CD4-positive, CD25-positive, alpha-beta regulatory T cell (primary cell): ENCODE measurements at regions not wholly inside any gene's neighbourhood (a gene's known extent, or its start where the extent isn't known, plus 50 kb on each side); places are given as distances from the start of the nearest gene placed in this dataset.

Experiments
- ATAC-seq, 2 donors: fragments of 150-1000 bp; cut with Tn5 transposase; one replicate each; pipeline ENCODE4 v1.10.0; 2021; ENCODE audit warnings: low read depth in 2 of 2, moderate number of reproducible peaks in 2 of 2, moderate library complexity in 1 of 2
- DNase-seq, 3 donors: peaks; one replicate each; pipeline versions ENCODE4 v3.0.0 to v3.0.0-alpha.2; 2012 to 2022; ENCODE audit warnings: mixed read lengths in 1 of 3
- H3K27ac ChIP-seq: one replicate; pipeline ENCODE4 v1.7.0; 2013; ENCODE audit warnings: mild to moderate bottlenecking, low read length; ENCODE audit not compliant: insufficient read depth, poor library complexity, severe bottlenecking
- H3K27me3 ChIP-seq: one replicate; pipeline ENCODE4 v1.7.0; 2013; ENCODE audit warnings: low read length; ENCODE audit not compliant: control insufficient read depth, insufficient read depth
- H3K36me3 ChIP-seq: one replicate; pipeline ENCODE4 v1.7.0; 2013; ENCODE audit warnings: mild to moderate bottlenecking, low read length, moderate library complexity; ENCODE audit not compliant: control insufficient read depth, insufficient read depth
- H3K4me1 ChIP-seq: 2 replicates; pipeline ENCODE4 v1.7.0; 2013; ENCODE audit warnings: mild to moderate bottlenecking, low read length; ENCODE audit not compliant: insufficient read depth, control insufficient read depth, poor library complexity, severe bottlenecking
- H3K4me3 ChIP-seq: one replicate; pipeline ENCODE4 v1.7.0; 2013; ENCODE audit warnings: low read depth, mild to moderate bottlenecking, low read length, moderate library complexity
- H3K9me3 ChIP-seq, 2 experiments: 1 replicate in 1 of 2; 2 replicates in 1 of 2; pipeline ENCODE4 v1.7.0; 2013; ENCODE audit warnings: low read length in 2 of 2, mild to moderate bottlenecking in 1 of 2, moderate library complexity in 1 of 2; ENCODE audit not compliant: control insufficient read depth in 2 of 2
- H3K27ac Mint-ChIP-seq, 3 donors: one replicate each; pipeline ENCODE4 v1.8.0; 2020 to 2022; ENCODE audit warnings: mild to moderate bottlenecking in 3 of 3, mixed read lengths in 3 of 3, moderate library complexity in 2 of 3
- H3K27me3 Mint-ChIP-seq: one replicate; pipeline ENCODE4 v1.8.0; 2022; ENCODE audit warnings: mild to moderate bottlenecking, mixed read lengths
- H3K36me3 Mint-ChIP-seq: one replicate; pipeline ENCODE4 v1.8.0; 2020; ENCODE audit warnings: mixed read lengths
- H3K4me1 Mint-ChIP-seq, 4 donors: one replicate each; pipeline ENCODE4 v1.8.0; 2020 to 2022; ENCODE audit warnings: mixed read lengths in 4 of 4, mild to moderate bottlenecking in 1 of 4
- H3K4me3 Mint-ChIP-seq, 4 donors: one replicate each; pipeline ENCODE4 v1.8.0; 2020 to 2022; ENCODE audit warnings: mild to moderate bottlenecking in 4 of 4, mixed read lengths in 4 of 4, moderate library complexity in 3 of 4
- H3K9me3 Mint-ChIP-seq, 7 donors: one replicate each; pipeline ENCODE4 v1.8.0; 2020 to 2022; ENCODE audit warnings: mixed read lengths in 7 of 7, mild to moderate bottlenecking in 3 of 7, moderate library complexity in 2 of 7

- peaks cover 0 to 4% (median 0%) of the 10 kb centered on the region in 7 donors for H3K9me3 Mint-ChIP-seq
- no peaks in the 10 kb centered on the region for H3K9me3 ChIP-seq
- no peak overlapping the region for H3K27ac ChIP-seq
- no peaks in the 10 kb centered on the region for H3K27me3 ChIP-seq
- H3K27me3 Mint-ChIP-seq, result peaks cover 19% of the 10 kb centered on the region
- H3K36me3 Mint-ChIP-seq, result no peaks in the 10 kb centered on the region
- DNase-seq (no peak), ATAC-seq (no peak)
- no peaks in the 10 kb centered on the region for H3K4me1 ChIP-seq
- no peak overlapping the region for H3K27ac Mint-ChIP-seq
- no peaks in the 10 kb centered on the region for H3K36me3 ChIP-seq
- H3K4me3 Mint-ChIP-seq, result no peak overlapping the region
- no peak overlapping the region for H3K4me3 ChIP-seq
- H3K4me1 Mint-ChIP-seq, result no peaks in the 10 kb centered on the region
Observed at GRCh38 chr10:117900280-117900679, 146.5 kb downstream of the RAB11FIP2 start.

- Mint-ChIP-seq H3K27me3 (peaks cover 29% of the 10 kb centered on the region), H3K9me3 (peaks cover 0 to 4% (median 0%) of the 10 kb centered on the region in 7 donors), H3K36me3 (no peaks in the 10 kb centered on the region), H3K27ac (no peak overlapping the region), H3K4me3 (no peak overlapping the region), H3K4me1 (no peaks in the 10 kb centered on the region)
- no peaks in the 10 kb centered on the region for H3K4me1 ChIP-seq
- DNase-seq, result no peak
- no peaks in the 10 kb centered on the region for H3K9me3 ChIP-seq
- no peak overlapping the region for H3K4me3 ChIP-seq
- no peak for ATAC-seq
- H3K27me3 ChIP-seq, result no peaks in the 10 kb centered on the region
- H3K36me3 ChIP-seq, result no peaks in the 10 kb centered on the region
- no peak overlapping the region for H3K27ac ChIP-seq
Observed at GRCh38 chr10:117903854-117904253, 142.9 kb downstream of the RAB11FIP2 start.

GRCh38 chr10:117905404-117905803 is 141.3 kb downstream of the RAB11FIP2 start:
- H3K9me3 ChIP-seq, result no peaks in the 10 kb centered on the region
- DNase-seq, result no peak
- no peaks in the 10 kb centered on the region for H3K36me3 Mint-ChIP-seq
- no peak overlapping the region for H3K27ac ChIP-seq
- H3K36me3 ChIP-seq, result no peaks in the 10 kb centered on the region
- no peak overlapping the region for H3K4me3 ChIP-seq
- H3K27me3 ChIP-seq, result no peaks in the 10 kb centered on the region
- H3K4me3 Mint-ChIP-seq, result no peak overlapping the region
- ATAC-seq, result no peak
- peaks cover 0 to 4% (median 0%) of the 10 kb centered on the region in 7 donors for H3K9me3 Mint-ChIP-seq
- H3K4me1 ChIP-seq, result no peaks in the 10 kb centered on the region
- peaks cover 38% of the 10 kb centered on the region for H3K27me3 Mint-ChIP-seq
- H3K27ac Mint-ChIP-seq, result no peak overlapping the region
- H3K4me1 Mint-ChIP-seq, result no peaks in the 10 kb centered on the region

DNA sequence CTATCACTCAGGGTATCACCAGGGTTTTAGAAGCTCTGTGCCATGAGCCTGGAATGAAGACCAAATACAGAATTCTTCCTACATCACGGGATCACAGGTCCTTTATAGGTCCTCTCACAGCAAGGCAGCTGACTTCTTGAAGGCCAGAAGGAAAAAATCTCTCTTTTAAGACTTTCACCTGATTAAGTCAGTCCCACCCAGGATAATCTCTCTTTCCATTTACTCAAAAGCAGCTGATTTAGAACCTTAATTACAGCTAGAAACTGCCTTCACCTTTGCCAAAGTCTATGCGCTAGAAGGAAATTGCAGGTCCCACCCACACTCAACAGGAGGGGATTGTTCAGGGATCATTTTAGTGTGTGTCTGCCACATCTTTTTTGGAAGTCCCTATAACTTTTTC is 135.1 kb downstream of the RAB11FIP2 start:
- peaks cover 32% of the 10 kb centered on the region for H3K27me3 Mint-ChIP-seq
- H3K27ac ChIP-seq, result no peak overlapping the region
- H3K4me3 Mint-ChIP-seq, result no peak overlapping the region
- H3K36me3 Mint-ChIP-seq, result no peaks in the 10 kb centered on the region
- peaks cover 0 to 2% (median 0%) of the 10 kb centered on the region in 7 donors for H3K9me3 Mint-ChIP-seq
- H3K27ac Mint-ChIP-seq, result no peak overlapping the region
- ATAC-seq, result no peak
- no peak for DNase-seq
- H3K4me3 ChIP-seq, result no peak overlapping the region
- H3K4me1 Mint-ChIP-seq, result no peaks in the 10 kb centered on the region
- no peaks in the 10 kb centered on the region for H3K36me3 ChIP-seq
- H3K9me3 ChIP-seq, result no peaks in the 10 kb centered on the region
- H3K27me3 ChIP-seq, result peaks cover 2% of the 10 kb centered on the region
- H3K4me1 ChIP-seq, result no peaks in the 10 kb centered on the region

- no peak for DNase-seq
- ATAC-seq, result no peak
- peaks cover 27% of the 10 kb centered on the region for H3K27me3 Mint-ChIP-seq
- peaks cover 0 to 2% (median 0%) of the 10 kb centered on the region in 7 donors for H3K9me3 Mint-ChIP-seq
- H3K4me1 ChIP-seq, result no peaks in the 10 kb centered on the region
- no peak overlapping the region for H3K27ac Mint-ChIP-seq
- H3K4me1 Mint-ChIP-seq, result no peaks in the 10 kb centered on the region
- H3K36me3 Mint-ChIP-seq, result no peaks in the 10 kb centered on the region
- no peak overlapping the region for H3K4me3 ChIP-seq
- peaks cover 2% of the 10 kb centered on the region for H3K27me3 ChIP-seq
- no peaks in the 10 kb centered on the region for H3K36me3 ChIP-seq
- no peaks in the 10 kb centered on the region for H3K9me3 ChIP-seq
- no peak overlapping the region for H3K4me3 Mint-ChIP-seq
- no peak overlapping the region for H3K27ac ChIP-seq
Observed at GRCh38 chr10:117914334-117914733, 132.4 kb downstream of the RAB11FIP2 start.

DNA sequence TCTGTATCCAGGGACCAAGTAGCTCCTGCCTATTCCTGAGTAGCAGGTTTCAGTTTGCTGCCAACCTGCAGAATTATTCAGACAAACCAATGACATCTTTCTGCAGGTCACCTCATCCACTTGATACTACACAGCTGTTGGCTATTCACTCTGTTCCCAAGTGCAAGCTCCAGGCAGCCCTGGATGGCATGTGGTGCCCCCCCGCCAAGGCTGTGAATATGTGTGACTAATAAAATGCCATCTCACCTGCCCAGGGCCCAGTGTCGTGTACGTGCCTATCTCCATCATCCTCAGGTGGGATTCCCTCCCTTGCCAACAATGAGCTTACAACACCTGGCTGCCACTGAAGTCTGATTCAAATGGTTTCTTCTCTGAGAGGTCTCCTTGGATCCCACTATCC is 125.8 kb downstream of the RAB11FIP2 start:
- Mint-ChIP-seq H3K36me3 (no peaks in the 10 kb centered on the region), H3K4me3 (no peak overlapping the region), H3K27ac (no peak overlapping the region), H3K27me3 (peaks cover 3% of the 10 kb centered on the region), H3K9me3 (no peaks in the 10 kb centered on the region), H3K4me1 (no peaks in the 10 kb centered on the region)
- H3K27me3 ChIP-seq, result no peaks in the 10 kb centered on the region
- no peak for DNase-seq
- H3K36me3 ChIP-seq, result no peaks in the 10 kb centered on the region
- ATAC-seq, result no peak
- H3K9me3 ChIP-seq, result no peaks in the 10 kb centered on the region
- no peak overlapping the region for H3K4me3 ChIP-seq
- no peak overlapping the region for H3K27ac ChIP-seq
- no peaks in the 10 kb centered on the region for H3K4me1 ChIP-seq

GRCh38 chr10:117921421-117921820 is 125.3 kb downstream of the RAB11FIP2 start:
- no peak overlapping the region for H3K4me3 ChIP-seq
- no peaks in the 10 kb centered on the region for H3K9me3 ChIP-seq
- no peaks in the 10 kb centered on the region for H3K36me3 ChIP-seq
- H3K27ac ChIP-seq, result no peak overlapping the region
- Mint-ChIP-seq H3K4me1 (no peaks in the 10 kb centered on the region), H3K27ac (no peak overlapping the region), H3K4me3 (no peak overlapping the region), H3K9me3 (no peaks in the 10 kb centered on the region), H3K27me3 (peaks cover under 1% of the 10 kb centered on the region), H3K36me3 (no peaks in the 10 kb centered on the region)
- no peaks in the 10 kb centered on the region for H3K27me3 ChIP-seq
- no peak for DNase-seq
- no peaks in the 10 kb centered on the region for H3K4me1 ChIP-seq
- ATAC-seq, result no peak

DNA sequence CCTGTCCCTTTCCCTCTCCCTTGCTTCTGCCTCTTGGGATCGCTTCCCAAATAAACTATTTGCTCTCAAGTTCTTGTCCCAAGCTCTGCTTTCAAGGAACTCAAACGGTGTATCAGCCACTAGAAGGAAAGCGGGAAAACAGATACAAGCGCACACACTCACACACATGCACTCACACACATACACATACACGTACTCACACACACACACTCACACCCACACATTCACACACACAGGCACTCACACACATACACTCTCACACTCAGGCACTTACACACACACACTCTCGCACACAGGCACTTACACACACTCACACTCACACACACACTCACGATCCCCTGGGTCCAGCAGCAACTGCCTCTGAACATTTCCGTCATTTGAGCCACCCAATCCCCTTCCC is 121.9 kb downstream of the RAB11FIP2 start:
- no peaks in the 10 kb centered on the region for H3K9me3 ChIP-seq
- Mint-ChIP-seq H3K27ac (no peak overlapping the region), H3K27me3 (peaks cover 8% of the 10 kb centered on the region), H3K36me3 (no peaks in the 10 kb centered on the region), H3K4me1 (no peaks in the 10 kb centered on the region), H3K4me3 (no peak overlapping the region), H3K9me3 (no peaks in the 10 kb centered on the region)
- no peaks in the 10 kb centered on the region for H3K36me3 ChIP-seq
- H3K4me3 ChIP-seq, result no peak overlapping the region
- no peaks in the 10 kb centered on the region for H3K4me1 ChIP-seq
- no peak overlapping the region for H3K27ac ChIP-seq
- DNase-seq (no peak), ATAC-seq (no peak)
- no peaks in the 10 kb centered on the region for H3K27me3 ChIP-seq
